Hepatic stellate cell (primary cell): ENCODE measurements at regions not wholly inside any gene's neighbourhood (a gene's known extent, or its start where the extent isn't known, plus 50 kb on each side); places are given as distances from the start of the nearest gene placed in this dataset.
"Not testable (repeated sequence)": the region's sequence is repeated elsewhere in the genome, so short reads cannot be mapped to it uniquely, and the experiment has no call there.

Experiments
- DNase-seq: peaks from one replicate; pipeline ENCODE4 v3.0.0; 2011; ENCODE audit warnings: low spot score

GRCh38 chr18:40148960-40149359, 1806.1 kb upstream of the PIK3C3 start:
- no peak for DNase-seq

- DNase-seq: no peak
Measured at GRCh38 chr18:40133253-40133652, 1821.8 kb upstream of the PIK3C3 start.

DNA sequence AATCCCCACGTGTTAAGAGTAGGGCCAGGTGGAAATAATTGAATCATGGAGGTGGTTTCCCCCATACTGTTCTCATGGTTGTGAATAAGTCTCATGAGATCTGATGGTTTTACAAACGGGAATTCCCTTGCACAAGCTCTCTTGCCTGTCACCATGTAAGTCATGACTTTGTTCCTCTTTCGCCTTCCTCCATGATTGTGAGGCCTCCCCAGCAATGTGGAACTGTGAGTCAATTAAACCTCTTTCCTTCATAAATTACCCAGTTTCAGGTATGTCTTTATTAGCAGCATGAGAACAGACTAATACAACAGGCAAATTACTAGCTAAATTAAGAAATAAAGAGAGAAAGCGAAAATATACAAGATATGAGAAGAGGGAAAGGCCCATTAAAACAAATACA, 1822.6 kb upstream of the PIK3C3 start:
- not testable (repeated sequence) for DNase-seq

GRCh38 chr18:40124107-40124506, 1830.9 kb upstream of the PIK3C3 start:
- DNase-seq: no peak

DNA sequence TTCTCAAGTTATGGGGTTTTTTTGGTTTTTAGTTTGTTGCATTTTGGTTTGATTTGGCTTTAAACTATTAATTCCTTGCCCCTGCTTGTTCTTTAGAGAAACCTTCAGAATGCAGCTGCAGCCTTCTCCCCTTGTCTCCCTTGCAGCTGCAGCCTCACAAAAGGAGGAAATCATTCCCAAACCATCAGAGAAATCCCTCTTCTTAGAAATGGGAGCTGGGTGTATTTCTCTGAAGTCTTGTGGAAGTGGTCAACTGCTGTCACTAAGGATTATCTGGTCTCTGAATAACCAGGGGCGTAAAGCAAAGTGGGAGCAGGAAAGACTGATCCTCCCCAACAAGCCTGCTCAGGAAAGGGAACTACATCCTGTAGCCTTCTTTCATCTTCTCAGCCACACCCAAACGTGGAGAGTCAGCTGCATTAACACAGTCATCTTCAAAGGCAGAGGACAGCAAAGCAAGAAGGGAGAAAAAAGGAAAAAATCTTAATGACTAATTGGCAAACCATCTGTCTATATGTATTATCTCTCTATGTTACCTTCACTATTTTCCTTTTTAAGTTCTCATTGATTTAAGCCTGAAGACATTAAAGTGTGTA, 1834.1 kb upstream of the PIK3C3 start:
- DNase-seq: no peak

- DNase-seq: no peak
Measured at GRCh38 chr18:40120356-40120755, 1834.7 kb upstream of the PIK3C3 start.

DNA sequence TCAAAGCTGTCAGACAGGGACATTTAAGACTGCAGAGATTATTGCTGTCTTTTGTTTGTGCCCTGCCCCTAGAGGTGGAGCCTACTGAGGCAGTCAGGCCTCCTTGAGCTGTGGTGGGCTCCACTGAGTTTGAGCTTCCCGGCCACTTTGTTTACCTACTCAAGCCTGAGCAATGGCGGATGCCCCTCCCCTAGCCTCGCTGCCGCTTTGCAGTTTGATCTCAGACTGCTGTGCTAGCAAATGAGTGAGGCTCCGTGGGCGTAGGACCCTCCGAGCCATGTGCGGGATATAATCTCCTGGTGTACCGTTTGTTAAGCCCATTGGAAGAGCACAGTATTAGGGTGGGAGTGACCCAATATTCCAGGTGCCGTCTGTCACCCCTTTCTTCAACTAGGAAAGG, 1835.5 kb upstream of the PIK3C3 start:
- DNase-seq: not testable (repeated sequence)

DNA sequence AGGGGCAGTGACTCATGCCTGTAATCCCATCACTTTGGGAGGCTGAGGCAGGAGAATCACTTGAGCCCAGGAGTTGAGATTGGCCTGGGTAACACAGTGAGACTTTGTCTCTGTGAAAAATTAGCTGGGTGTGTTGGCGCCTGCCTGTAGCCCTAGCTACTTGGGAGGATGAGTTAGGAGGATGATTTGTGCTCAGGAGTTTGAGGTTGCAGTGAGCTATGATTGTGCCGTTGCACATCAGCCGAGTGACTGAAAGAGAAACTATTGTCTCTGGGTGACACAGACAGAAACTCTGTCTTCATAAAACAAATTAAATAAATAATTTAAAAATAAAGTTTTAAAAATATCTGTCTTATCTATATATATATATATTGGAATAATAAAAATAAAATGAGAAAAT, 1844.6 kb upstream of the PIK3C3 start:
- DNase-seq: no peak

DNA sequence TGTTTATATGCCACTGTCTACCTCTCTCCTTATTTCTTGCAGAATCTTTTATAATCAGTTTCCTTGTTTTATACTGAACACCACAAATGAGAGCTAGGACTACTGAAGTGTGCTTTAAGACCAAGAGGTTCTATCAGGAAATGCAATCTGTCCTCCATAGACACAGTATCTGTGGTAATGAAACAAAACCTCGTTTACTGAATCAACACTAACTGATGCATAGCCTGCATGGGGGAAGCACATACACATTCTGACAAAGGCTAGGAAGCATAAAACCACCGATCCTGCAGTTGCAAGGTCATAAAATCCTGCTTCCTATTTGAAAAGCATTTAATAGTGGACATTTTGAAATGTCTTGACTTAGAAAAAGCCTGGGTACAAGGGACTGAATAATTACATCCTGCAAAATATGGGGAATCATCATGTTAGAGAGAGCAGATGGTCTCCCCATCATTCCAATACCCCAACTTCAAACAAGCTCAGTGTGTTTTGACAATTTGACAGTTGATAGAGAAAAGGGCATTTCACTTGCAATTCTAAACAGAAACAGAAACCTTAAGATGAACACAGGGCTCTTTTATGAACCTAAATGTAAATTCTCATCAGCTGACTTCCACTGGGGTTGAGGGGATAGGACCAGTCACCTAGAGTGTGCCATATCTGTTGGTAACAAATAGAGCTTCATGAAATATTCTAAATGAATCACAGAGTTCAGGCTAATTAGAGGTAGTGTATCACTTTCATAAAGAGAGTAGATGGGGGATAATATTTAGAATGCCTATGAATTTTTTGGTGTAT, 1845.6 kb upstream of the PIK3C3 start:
- no peak for DNase-seq

GRCh38 chr18:40108596-40108995, 1846.4 kb upstream of the PIK3C3 start:
- no peak for DNase-seq

- DNase-seq: no peak
Measured at GRCh38 chr18:40102903-40103302, 1852.1 kb upstream of the PIK3C3 start.

GRCh38 chr18:40099641-40100040, 1855.4 kb upstream of the PIK3C3 start:
- no peak for DNase-seq

DNA sequence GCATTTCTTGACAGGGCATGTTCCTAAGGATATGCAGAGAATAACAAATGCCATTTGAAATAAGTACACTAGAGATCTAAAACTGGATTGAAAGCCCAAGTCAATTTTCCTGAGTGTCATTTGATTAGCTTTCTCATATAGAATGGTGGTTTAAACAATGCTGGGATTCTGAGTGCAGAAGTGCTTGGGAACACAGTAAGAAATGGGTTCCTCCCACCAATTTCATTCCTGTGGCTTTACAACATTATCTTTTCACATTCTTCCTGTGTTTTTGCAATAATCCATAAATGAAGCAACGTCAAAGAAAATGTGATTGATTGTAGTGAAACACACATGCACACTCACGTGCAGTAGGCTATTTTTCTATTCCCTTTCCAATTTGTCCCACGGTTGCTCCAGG, 1858.4 kb upstream of the PIK3C3 start:
- DNase-seq: no peak

DNA sequence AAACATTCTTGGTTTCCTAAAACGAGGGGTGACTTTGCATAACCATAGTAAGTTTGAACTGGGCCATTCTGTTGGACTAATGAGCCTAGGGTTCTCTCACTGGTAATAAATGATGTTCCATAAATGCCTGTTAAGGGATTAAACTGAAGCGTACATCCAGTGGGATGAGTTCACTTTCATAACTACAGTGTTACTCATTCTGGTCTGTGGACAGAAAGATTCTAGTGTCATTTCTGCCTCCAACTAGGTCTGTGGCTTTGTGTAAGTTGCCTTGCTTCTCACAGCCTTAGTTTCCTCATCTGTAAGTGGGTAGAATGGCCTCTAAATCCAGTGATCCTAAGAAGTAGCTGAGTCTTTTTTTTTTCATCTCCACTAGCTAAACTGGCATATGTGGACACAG, 1860.6 kb upstream of the PIK3C3 start:
- DNase-seq: no peak

DNA sequence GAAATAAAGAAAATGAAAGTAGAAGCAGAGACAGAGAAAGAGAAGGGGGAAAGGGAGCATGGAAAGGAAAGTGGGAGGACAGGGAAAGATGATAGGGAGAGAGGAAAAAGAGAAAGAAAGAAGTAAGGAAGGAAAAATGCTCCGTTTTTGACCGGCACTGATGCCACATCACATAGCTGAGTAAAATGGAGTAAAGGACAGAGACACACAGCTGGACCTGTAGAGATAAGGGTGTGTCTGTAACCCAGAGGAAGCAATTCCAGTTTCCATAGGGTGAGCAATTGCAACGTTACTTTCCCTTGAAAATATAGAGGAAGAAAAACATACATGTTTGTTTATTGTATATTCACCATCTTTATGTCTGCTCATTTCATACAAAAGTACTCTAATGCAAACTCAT, 1866.9 kb upstream of the PIK3C3 start:
- DNase-seq: no peak

- DNase-seq: no peak
Measured at GRCh38 chr18:40079786-40080185, 1875.2 kb upstream of the PIK3C3 start.

- DNase-seq: no peak
Measured at GRCh38 chr18:40075616-40076015, 1879.4 kb upstream of the PIK3C3 start.

DNA sequence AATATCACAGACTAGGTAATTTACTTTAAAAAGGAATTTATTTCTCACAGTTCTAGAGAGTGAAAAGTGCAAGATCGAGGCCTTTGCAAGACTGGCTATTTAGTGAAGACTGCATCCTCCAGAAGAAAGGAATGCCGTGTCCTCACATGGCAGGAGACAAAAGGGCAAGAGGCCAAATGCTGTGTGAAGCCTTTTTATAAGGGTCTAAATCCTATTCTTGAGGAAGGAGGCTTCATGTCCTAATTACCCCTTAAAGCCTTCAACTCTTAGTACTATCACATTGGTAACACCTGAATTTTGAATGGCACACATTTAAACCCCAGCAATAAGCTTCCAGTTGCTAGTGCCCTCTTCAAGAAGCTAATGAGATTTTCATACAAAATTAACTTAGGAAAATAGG, 1882.3 kb upstream of the PIK3C3 start:
- DNase-seq: no peak

DNA sequence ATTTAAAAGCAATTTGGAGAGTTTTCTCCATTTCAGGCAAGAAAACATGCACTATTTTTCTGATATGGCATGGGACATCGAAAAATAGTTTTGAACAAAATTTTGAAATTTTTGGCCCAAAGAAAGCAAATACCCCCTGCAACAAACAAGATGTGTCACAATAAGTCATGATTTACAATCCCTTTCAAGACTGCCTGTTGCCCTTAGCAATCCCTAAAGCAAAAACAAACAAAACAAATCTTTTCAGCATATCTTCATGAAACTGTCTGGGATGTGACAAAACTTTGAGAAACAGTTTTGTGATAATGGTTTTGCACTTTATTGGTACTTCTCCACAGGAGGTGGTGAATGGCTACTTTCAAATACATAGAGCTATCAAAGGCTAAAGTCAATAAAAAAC, 1888.7 kb upstream of the PIK3C3 start:
- no peak for DNase-seq

DNA sequence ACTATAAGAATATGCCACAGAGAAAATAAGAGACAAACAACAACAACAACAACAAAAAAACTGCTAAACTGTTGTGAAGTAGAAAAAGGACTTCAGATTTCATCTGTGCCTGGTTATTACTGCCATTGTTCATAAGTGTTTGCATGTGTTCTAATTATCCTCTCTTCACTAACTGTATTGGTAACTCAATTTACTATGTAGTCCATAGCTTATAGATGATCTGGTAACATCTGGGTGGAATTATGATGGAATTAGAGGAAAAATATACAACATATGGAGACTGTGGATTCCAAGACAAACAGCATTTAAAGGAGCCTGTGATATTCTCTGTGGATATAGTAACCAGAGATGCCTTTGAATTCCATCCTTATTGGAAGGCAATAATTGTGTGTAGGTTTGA, 1891.5 kb upstream of the PIK3C3 start:
- no peak for DNase-seq

DNA sequence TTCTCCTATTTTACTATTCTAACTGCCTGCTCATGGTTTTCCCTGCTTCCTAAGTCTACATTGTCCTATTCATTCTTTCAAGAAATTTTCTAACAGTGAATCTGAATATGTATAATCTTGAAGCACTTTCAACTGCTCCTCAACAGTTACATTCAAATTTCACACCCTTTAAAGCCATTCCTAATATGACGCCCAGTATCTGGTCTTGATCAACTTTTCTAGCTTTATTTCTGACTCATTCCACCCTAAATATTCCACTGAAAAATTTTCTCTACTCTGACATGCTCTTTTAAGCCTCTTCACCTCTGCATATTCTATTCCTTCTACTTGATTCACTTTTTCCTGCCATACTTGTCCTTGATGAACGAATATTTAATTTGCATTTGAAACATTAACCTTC, 1893.9 kb upstream of the PIK3C3 start:
- no peak for DNase-seq

GRCh38 chr18:40060562-40060961, 1894.5 kb upstream of the PIK3C3 start:
- DNase-seq: no peak

DNA sequence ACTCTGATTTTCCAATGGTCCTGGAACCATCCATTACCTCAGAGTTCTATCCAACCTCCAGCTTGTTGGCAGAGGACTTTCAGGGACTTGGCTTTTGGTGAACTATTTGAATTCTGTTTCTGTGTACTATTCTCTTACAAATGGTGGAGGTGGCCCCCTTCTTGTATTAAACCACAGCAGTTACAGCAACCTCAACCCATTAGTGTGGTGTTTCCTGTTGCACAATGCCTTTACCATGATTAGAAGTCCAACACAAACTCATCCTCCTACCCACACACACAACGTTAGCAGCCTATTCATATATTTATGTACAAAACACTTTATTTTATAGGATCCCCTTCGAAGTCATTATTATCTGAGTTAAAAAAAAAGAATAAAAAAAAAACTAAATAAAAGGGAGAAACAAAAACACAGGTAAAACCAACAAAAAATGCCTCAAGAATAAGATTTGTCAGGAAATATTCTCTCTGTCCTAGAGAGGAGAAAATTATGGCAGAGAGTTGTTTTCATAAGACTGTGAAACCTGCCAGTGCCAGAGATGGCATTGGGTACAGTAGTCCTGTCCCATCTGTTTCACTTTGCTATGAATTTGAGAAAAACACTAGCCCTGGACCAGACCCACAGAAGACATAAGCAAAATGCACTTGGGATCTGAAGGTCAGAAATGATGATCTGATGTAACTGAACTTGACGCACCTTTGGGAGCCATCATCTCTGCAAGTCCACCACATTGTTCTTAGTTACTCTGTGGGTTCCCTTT, 1896.0 kb upstream of the PIK3C3 start:
- no peak for DNase-seq
